ENCODE measurements at regions not wholly inside any gene's neighbourhood (a gene's known extent, or its start where the extent isn't known, plus 50 kb on each side); places are given as distances from the start of the nearest gene placed in this dataset.

DNA sequence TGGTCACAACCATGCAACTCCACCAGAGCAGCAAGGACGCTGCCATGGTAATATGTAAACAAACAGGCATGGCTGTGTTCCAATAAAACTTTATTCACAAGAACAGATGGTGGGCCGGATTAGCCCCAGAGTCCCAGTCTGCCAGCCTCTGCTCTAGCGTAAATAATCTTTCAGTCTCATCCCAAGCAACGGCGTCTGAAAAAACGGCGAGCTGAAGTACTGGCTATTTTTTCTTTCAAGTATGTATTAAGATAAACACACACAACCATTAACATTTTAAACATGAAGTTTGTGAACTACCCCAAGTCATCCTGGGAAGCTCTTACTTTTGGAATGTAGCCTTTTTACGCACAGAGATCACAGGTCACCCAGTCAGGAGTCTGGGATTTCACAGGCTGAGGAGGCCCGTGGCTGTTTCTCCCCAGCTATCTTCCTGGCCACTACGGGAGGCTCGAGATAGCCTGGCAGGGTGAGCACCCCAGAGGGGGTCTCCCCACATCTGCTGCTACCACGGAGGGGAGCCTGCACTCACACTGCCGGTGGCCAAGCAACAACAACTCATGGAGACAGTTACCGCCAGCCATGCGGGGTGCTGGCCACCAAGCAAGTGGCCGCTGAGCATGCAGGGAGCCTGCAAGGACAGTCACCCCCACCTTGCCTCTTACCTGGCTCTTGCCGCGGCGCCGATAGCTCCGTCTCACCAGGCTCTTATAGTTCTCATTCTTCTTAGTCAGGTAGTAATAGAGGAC, 124.6 kb downstream of the RFLNA start:
- no TSS peak for BruUV-seq (replicated peaks)
- ChIA-PET RAD21 (ENCODE audit: low non-redundant PET in 1 of 2, low total read pairs in 2 of 2, uncharacterized antibody in 2 of 2, unreplicated experiment in 2 of 2) (no interaction called here), POLR2A (no interaction called here), CTCF (no interaction called here)
- no peaks in the 10 kb centered on the region for H4K20me1 ChIP-seq (ENCODE audit: insufficient read depth)
- H3K79me2 ChIP-seq (ENCODE audit: insufficient read depth, low read length) = no peaks in the 10 kb centered on the region
- ATAC-seq (no peak), DNase-seq (ENCODE audit: low read depth, low spot score) (no peak)
- no peak overlapping the region for H3K9ac ChIP-seq (ENCODE audit: low read length)
- TF ChIP-seq POLR2AphosphoS5 (IDR thresholded peaks at IDR 0.05; ENCODE audit: low read depth, low read length) (no peak), FOSL1 (IDR thresholded peaks at IDR 0.05; ENCODE audit: low read depth) (no peak)
- H3K4me1 ChIP-seq (ENCODE audit: control insufficient read depth in 1 of 2, insufficient read depth in 2 of 2, low read length in 2 of 2) = peaks cover 29 to 30% of the 10 kb centered on the region in 2 experiments
- H2AFZ ChIP-seq (ENCODE audit: low read depth, low read length, poor library complexity, severe bottlenecking) = no peak overlapping the region
- no peak overlapping the region for H3K27ac ChIP-seq (ENCODE audit: low read depth, low read length)
- H3K27me3 ChIP-seq (ENCODE audit: insufficient read depth, low read length) = no peaks in the 10 kb centered on the region
- intact Hi-C loops (cut with micrococcal nuclease) = no loop called here
- no peaks in the 10 kb centered on the region for H3K9me3 ChIP-seq (ENCODE audit: control insufficient read depth in 1 of 2, insufficient read depth in 1 of 2, low read depth in 1 of 2, low read length in 2 of 2)
- H3K4me2 ChIP-seq (ENCODE audit: low read length) = no peak overlapping the region
- no peak overlapping the region for H3K4me3 ChIP-seq (replicated peaks in 1 of 2; ENCODE audit: low read depth in 1 of 2, low read length in 2 of 2)
- peaks cover 0 to 14% of the 10 kb centered on the region in 2 experiments; a peak in 2 of 4 replicates for H3K36me3 ChIP-seq (ENCODE audit: control insufficient read depth in 1 of 2, insufficient read depth in 2 of 2, low read length in 2 of 2)
- H3K9me2 ChIP-seq (ENCODE audit: insufficient read depth) = no peaks in the 10 kb centered on the region

DNA sequence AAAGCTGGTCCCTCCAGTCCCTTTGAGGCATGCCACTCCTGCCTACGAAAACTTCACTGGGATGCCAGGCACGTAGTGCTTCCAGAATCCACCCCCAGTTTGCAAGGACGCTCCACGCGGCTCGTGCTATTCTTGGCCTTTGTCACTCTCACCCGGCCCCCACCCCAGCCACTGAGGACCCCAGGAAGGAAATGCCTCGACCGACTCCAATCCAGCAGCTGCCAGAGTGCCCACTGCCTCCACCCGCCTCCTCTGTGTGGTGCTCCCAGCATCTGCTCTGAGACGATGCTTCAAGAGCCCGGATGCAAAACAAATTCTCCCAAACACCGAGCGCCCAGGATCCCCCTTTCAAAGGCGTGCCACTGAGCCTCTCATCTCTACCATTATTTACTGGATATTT, 123.9 kb downstream of the RFLNA start:
- no peak overlapping the region for H3K4me3 ChIP-seq (replicated peaks in 1 of 2; ENCODE audit: low read depth in 1 of 2, low read length in 2 of 2)
- no peaks in the 10 kb centered on the region for H4K20me1 ChIP-seq (ENCODE audit: insufficient read depth)
- peaks cover 22 to 24% of the 10 kb centered on the region in 2 experiments for H3K4me1 ChIP-seq (ENCODE audit: control insufficient read depth in 1 of 2, insufficient read depth in 2 of 2, low read length in 2 of 2)
- H3K9ac ChIP-seq (ENCODE audit: low read length) = no peak overlapping the region
- BruUV-seq (replicated peaks) = no TSS peak
- H3K36me3 ChIP-seq (ENCODE audit: control insufficient read depth in 1 of 2, insufficient read depth in 2 of 2, low read length in 2 of 2) = peaks cover 0 to 14% of the 10 kb centered on the region in 2 experiments; a peak in 2 of 4 replicates
- no peaks in the 10 kb centered on the region for H3K79me2 ChIP-seq (ENCODE audit: insufficient read depth, low read length)
- TF ChIP-seq CBX3 (IDR thresholded peaks at IDR 0.05; ENCODE audit: low read depth) (no peak), SRF (IDR thresholded peaks at IDR 0.05; ENCODE audit: low read depth) (no peak), EZH2 (IDR thresholded peaks at IDR 0.05) (no peak), TCF7L2 (IDR thresholded peaks at IDR 0.05; ENCODE audit: borderline replicate concordance, extremely low read depth, insufficient read depth, insufficient read length) (no peak), SIN3A (IDR thresholded peaks at IDR 0.05; ENCODE audit: low read depth) (no peak), ZNF274 (IDR thresholded peaks at IDR 0.05; ENCODE audit: low read depth, low read length) (no peak), YY1 (IDR thresholded peaks at IDR 0.05; ENCODE audit: extremely low read depth, insufficient replicate concordance, low read depth, low read length) (no peak), CEBPB (IDR thresholded peaks at IDR 0.05; ENCODE audit: low read depth) (no peak), ZFX (IDR thresholded peaks at IDR 0.05) (no peak), POLR2AphosphoS5 (IDR thresholded peaks at IDR 0.05; ENCODE audit: low read depth, low read length) (no peak)
- TF ChIP-seq, protein P1, sequence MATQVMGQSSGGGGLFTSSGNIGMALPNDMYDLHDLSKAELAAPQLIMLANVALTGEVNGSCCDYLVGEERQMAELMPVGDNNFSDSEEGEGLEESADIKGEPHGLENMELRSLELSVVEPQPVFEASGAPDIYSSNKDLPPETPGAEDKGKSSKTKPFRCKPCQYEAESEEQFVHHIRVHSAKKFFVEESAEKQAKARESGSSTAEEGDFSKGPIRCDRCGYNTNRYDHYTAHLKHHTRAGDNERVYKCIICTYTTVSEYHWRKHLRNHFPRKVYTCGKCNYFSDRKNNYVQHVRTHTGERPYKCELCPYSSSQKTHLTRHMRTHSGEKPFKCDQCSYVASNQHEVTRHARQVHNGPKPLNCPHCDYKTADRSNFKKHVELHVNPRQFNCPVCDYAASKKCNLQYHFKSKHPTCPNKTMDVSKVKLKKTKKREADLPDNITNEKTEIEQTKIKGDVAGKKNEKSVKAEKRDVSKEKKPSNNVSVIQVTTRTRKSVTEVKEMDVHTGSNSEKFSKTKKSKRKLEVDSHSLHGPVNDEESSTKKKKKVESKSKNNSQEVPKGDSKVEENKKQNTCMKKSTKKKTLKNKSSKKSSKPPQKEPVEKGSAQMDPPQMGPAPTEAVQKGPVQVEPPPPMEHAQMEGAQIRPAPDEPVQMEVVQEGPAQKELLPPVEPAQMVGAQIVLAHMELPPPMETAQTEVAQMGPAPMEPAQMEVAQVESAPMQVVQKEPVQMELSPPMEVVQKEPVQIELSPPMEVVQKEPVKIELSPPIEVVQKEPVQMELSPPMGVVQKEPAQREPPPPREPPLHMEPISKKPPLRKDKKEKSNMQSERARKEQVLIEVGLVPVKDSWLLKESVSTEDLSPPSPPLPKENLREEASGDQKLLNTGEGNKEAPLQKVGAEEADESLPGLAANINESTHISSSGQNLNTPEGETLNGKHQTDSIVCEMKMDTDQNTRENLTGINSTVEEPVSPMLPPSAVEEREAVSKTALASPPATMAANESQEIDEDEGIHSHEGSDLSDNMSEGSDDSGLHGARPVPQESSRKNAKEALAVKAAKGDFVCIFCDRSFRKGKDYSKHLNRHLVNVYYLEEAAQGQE (IDR thresholded peaks at IDR 0.05; ENCODE audit: low read depth) = no peak
- CTCF ChIA-PET = no interaction called here
- H3K9me2 ChIP-seq (ENCODE audit: insufficient read depth) = no peaks in the 10 kb centered on the region
- no peaks in the 10 kb centered on the region for H3K27me3 ChIP-seq (ENCODE audit: insufficient read depth, low read length)
- ATAC-seq (no peak), DNase-seq (ENCODE audit: low read depth, low spot score) (no peak)
- RAD21 ChIA-PET (ENCODE audit: low non-redundant PET in 1 of 2, low total read pairs in 2 of 2, uncharacterized antibody in 2 of 2, unreplicated experiment in 2 of 2) = no interaction called here
- H3K4me2 ChIP-seq (ENCODE audit: low read length) = no peak overlapping the region
- H2AFZ ChIP-seq (ENCODE audit: low read depth, low read length, poor library complexity, severe bottlenecking) = no peak overlapping the region
- no peak overlapping the region for H3K27ac ChIP-seq (ENCODE audit: low read depth, low read length)
- POLR2A ChIA-PET = no interaction called here
- intact Hi-C loops (cut with micrococcal nuclease) = no loop called here
- H3K9me3 ChIP-seq (ENCODE audit: control insufficient read depth in 1 of 2, insufficient read depth in 1 of 2, low read depth in 1 of 2, low read length in 2 of 2) = no peaks in the 10 kb centered on the region
